Stimulated activated CD8-positive, alpha-beta memory T cell treated with anti-CD3 and anti-CD28 coated beads, Interleukin-7, amount 100 ng/mL, for 24 hours (primary cell): ENCODE measurements at regions not wholly inside any gene's neighbourhood (a gene's known extent, or its start where the extent isn't known, plus 50 kb on each side); places are given as distances from the start of the nearest gene placed in this dataset.
"Not testable (repeated sequence)": the region's sequence is repeated elsewhere in the genome, so short reads cannot be mapped to it uniquely, and the experiment has no call there.

Experiments
- DNase-seq: peaks from one replicate; pipeline ENCODE4 v3.0.0-alpha.2; 2020; ENCODE audit warnings: low read depth

- DNase-seq, result no peak
Measured at GRCh38 chr1:67482733-67483482, 52.7 kb upstream of the SERBP1 start.

GRCh38 chr1:67484492-67484891, 54.3 kb upstream of the SERBP1 start:
- DNase-seq, result no peak

GRCh38 chr1:67485046-67485811, 55.0 kb upstream of the SERBP1 start:
- no peak for DNase-seq

- DNase-seq, result no peak
Measured at GRCh38 chr1:67489643-67490042, 59.4 kb upstream of the SERBP1 start.

GRCh38 chr1:67491280-67491679, 61.1 kb upstream of the SERBP1 start:
- no peak for DNase-seq

GRCh38 chr1:67493148-67493547, 62.9 kb upstream of the SERBP1 start:
- no peak for DNase-seq

GRCh38 chr1:67495327-67495726, 65.1 kb upstream of the SERBP1 start:
- no peak for DNase-seq

GRCh38 chr1:67496329-67496728, 66.1 kb upstream of the SERBP1 start:
- no peak for DNase-seq

GRCh38 chr1:67500413-67500959, 70.3 kb upstream of the SERBP1 start:
- DNase-seq, result peak; percentile 68

GRCh38 chr1:67503974-67504373, 73.8 kb upstream of the SERBP1 start:
- no peak for DNase-seq

- not testable (repeated sequence) for DNase-seq
Measured at GRCh38 chr1:67513392-67514294, 83.4 kb upstream of the SERBP1 start.

- no peak for DNase-seq
Measured at GRCh38 chr1:67514300-67514699, 84.1 kb upstream of the SERBP1 start.

- no peak for DNase-seq
Measured at GRCh38 chr1:67514786-67515185, 84.6 kb upstream of the SERBP1 start.

- no peak for DNase-seq
Measured at GRCh38 chr1:67515324-67516080, 85.3 kb upstream of the SERBP1 start.

- DNase-seq, result no peak
Measured at GRCh38 chr1:67517046-67517445, 86.8 kb upstream of the SERBP1 start.

GRCh38 chr1:67522001-67522441, 91.8 kb upstream of the SERBP1 start:
- DNase-seq, result no peak

GRCh38 chr1:67522793-67523192, 92.6 kb upstream of the SERBP1 start:
- DNase-seq, result no peak

GRCh38 chr1:67524143-67525052, 94.2 kb upstream of the SERBP1 start:
- DNase-seq, result no peak

GRCh38 chr1:67525053-67525760, 95.0 kb upstream of the SERBP1 start:
- DNase-seq, result no peak

- DNase-seq, result no peak
Measured at GRCh38 chr1:67528141-67528540, 97.9 kb upstream of the SERBP1 start.
